ENCODE measurements at regions not wholly inside any gene's neighbourhood (a gene's known extent, or its start where the extent isn't known, plus 50 kb on each side); places are given as distances from the start of the nearest gene placed in this dataset.

DNA sequence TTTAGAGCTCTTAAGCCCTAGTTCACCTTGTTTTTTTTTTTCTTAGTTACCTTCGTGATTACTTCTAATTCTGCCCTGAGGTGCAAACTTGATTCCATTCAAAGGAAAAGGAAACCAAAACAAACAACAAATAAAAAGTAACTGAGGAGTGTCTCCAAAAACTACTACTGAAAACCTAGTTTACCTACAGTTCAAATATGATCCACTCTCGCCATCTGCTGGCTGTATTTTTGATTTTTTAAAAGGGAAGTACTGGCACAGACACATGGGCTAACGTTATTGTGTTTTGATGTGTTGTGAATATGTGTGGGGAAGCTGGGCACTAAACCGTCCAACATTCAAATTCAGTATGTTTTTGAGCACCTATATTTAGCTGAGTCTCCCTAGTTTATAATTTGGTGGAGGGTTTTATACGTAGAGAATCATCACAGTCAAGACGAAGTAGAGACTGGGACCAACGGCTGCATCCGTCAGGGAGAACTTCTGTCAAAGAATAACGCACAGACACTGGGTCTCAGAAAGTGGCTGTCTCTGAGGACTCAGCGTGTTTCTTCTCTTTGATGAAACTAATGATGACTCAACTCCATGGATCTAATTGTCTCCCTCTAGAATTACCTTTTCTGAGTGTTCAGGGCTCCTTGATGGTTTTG is 373.5 kb upstream of the BTBD3 start:
- H3K36me3 Mint-ChIP-seq = no peaks in the 10 kb centered on the region
- H3K4me3 Mint-ChIP-seq = no peak overlapping the region
- peaks cover 32% of the 10 kb centered on the region for H3K4me1 Mint-ChIP-seq
- H3K27me3 Mint-ChIP-seq (ENCODE audit: low read depth) = no peaks in the 10 kb centered on the region
- H3K27ac Mint-ChIP-seq = no peak overlapping the region
- CTCF ChIA-PET = interaction anchor here (0.6 to 1.3 kb wide), 3 partner anchors 47 to 587 kb away, joined by 3 to 4 read pairs (median 3); no protein-coding TSS in a partner anchor
- POLR2A ChIA-PET = no interaction called here
- H3K9me3 Mint-ChIP-seq = no peaks in the 10 kb centered on the region
- TF ChIP-seq TEAD4 (CRISPR knock-in tag; IDR thresholded peaks at IDR 0.05) (no peak), NFE2L1 (CRISPR knock-in tag; IDR thresholded peaks at IDR 0.05) (no peak), JUN (CRISPR knock-in tag; IDR thresholded peaks at IDR 0.05) (no peak), SMAD4 (CRISPR knock-in tag; IDR thresholded peaks at IDR 0.05) (no peak)
- TF ChIP-seq, protein P1, sequence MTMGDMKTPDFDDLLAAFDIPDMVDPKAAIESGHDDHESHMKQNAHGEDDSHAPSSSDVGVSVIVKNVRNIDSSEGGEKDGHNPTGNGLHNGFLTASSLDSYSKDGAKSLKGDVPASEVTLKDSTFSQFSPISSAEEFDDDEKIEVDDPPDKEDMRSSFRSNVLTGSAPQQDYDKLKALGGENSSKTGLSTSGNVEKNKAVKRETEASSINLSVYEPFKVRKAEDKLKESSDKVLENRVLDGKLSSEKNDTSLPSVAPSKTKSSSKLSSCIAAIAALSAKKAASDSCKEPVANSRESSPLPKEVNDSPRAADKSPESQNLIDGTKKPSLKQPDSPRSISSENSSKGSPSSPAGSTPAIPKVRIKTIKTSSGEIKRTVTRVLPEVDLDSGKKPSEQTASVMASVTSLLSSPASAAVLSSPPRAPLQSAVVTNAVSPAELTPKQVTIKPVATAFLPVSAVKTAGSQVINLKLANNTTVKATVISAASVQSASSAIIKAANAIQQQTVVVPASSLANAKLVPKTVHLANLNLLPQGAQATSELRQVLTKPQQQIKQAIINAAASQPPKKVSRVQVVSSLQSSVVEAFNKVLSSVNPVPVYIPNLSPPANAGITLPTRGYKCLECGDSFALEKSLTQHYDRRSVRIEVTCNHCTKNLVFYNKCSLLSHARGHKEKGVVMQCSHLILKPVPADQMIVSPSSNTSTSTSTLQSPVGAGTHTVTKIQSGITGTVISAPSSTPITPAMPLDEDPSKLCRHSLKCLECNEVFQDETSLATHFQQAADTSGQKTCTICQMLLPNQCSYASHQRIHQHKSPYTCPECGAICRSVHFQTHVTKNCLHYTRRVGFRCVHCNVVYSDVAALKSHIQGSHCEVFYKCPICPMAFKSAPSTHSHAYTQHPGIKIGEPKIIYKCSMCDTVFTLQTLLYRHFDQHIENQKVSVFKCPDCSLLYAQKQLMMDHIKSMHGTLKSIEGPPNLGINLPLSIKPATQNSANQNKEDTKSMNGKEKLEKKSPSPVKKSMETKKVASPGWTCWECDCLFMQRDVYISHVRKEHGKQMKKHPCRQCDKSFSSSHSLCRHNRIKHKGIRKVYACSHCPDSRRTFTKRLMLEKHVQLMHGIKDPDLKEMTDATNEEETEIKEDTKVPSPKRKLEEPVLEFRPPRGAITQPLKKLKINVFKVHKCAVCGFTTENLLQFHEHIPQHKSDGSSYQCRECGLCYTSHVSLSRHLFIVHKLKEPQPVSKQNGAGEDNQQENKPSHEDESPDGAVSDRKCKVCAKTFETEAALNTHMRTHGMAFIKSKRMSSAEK (CRISPR knock-in tag; IDR thresholded peaks at IDR 0.05; ENCODE audit: borderline replicate concordance) = no peak
- TF ChIP-seq, protein P2, sequence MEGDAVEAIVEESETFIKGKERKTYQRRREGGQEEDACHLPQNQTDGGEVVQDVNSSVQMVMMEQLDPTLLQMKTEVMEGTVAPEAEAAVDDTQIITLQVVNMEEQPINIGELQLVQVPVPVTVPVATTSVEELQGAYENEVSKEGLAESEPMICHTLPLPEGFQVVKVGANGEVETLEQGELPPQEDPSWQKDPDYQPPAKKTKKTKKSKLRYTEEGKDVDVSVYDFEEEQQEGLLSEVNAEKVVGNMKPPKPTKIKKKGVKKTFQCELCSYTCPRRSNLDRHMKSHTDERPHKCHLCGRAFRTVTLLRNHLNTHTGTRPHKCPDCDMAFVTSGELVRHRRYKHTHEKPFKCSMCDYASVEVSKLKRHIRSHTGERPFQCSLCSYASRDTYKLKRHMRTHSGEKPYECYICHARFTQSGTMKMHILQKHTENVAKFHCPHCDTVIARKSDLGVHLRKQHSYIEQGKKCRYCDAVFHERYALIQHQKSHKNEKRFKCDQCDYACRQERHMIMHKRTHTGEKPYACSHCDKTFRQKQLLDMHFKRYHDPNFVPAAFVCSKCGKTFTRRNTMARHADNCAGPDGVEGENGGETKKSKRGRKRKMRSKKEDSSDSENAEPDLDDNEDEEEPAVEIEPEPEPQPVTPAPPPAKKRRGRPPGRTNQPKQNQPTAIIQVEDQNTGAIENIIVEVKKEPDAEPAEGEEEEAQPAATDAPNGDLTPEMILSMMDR (IDR thresholded peaks at IDR 0.05) = peak; percentile 35
- ATAC-seq (peak; percentile 32), DNase-seq (ENCODE audit: low spot score) (no peak)

DNA sequence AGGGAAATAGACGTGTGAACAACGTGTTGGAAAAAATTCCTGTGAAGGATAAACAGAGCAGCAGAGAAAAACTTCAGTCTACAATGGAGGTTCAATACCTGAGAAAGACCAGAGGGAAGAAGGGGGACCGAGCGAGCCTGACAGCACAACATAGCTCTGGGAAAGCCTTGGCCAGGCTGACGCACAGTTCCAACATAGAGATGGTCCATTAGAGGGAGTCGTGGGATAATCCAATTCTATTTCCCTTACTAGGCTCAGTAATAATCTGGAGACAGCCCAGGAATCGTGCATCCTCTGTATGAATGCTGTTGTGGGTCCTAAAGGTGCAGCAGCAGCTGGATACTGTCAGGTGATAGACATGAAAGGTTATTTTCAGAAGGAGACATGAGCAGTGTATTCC is 370.8 kb upstream of the BTBD3 start:
- ATAC-seq (peak; percentile 26), DNase-seq (ENCODE audit: low spot score) (no peak)
- Mint-ChIP-seq H3K27ac (no peak overlapping the region), H3K36me3 (no peaks in the 10 kb centered on the region), H3K9me3 (no peaks in the 10 kb centered on the region), H3K27me3 (ENCODE audit: low read depth) (no peaks in the 10 kb centered on the region), H3K4me1 (peaks cover 9% of the 10 kb centered on the region), H3K4me3 (no peak overlapping the region)
- ChIA-PET CTCF (interaction anchor here (1.2 to 1.7 kb wide), 2 partner anchors 22 to 342 kb away, joined by 3 to 4 read pairs; no protein-coding TSS in a partner anchor), POLR2A (interaction anchor here (0.6 kb wide), 1 partner anchor 453 kb away, joined by 3 read pairs; no protein-coding TSS in a partner anchor)
- TF ChIP-seq, protein P3, sequence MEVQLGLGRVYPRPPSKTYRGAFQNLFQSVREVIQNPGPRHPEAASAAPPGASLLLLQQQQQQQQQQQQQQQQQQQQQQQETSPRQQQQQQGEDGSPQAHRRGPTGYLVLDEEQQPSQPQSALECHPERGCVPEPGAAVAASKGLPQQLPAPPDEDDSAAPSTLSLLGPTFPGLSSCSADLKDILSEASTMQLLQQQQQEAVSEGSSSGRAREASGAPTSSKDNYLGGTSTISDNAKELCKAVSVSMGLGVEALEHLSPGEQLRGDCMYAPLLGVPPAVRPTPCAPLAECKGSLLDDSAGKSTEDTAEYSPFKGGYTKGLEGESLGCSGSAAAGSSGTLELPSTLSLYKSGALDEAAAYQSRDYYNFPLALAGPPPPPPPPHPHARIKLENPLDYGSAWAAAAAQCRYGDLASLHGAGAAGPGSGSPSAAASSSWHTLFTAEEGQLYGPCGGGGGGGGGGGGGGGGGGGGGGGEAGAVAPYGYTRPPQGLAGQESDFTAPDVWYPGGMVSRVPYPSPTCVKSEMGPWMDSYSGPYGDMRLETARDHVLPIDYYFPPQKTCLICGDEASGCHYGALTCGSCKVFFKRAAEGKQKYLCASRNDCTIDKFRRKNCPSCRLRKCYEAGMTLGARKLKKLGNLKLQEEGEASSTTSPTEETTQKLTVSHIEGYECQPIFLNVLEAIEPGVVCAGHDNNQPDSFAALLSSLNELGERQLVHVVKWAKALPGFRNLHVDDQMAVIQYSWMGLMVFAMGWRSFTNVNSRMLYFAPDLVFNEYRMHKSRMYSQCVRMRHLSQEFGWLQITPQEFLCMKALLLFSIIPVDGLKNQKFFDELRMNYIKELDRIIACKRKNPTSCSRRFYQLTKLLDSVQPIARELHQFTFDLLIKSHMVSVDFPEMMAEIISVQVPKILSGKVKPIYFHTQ (CRISPR knock-in tag; IDR thresholded peaks at IDR 0.05) = no peak
- TF ChIP-seq, protein P4, sequence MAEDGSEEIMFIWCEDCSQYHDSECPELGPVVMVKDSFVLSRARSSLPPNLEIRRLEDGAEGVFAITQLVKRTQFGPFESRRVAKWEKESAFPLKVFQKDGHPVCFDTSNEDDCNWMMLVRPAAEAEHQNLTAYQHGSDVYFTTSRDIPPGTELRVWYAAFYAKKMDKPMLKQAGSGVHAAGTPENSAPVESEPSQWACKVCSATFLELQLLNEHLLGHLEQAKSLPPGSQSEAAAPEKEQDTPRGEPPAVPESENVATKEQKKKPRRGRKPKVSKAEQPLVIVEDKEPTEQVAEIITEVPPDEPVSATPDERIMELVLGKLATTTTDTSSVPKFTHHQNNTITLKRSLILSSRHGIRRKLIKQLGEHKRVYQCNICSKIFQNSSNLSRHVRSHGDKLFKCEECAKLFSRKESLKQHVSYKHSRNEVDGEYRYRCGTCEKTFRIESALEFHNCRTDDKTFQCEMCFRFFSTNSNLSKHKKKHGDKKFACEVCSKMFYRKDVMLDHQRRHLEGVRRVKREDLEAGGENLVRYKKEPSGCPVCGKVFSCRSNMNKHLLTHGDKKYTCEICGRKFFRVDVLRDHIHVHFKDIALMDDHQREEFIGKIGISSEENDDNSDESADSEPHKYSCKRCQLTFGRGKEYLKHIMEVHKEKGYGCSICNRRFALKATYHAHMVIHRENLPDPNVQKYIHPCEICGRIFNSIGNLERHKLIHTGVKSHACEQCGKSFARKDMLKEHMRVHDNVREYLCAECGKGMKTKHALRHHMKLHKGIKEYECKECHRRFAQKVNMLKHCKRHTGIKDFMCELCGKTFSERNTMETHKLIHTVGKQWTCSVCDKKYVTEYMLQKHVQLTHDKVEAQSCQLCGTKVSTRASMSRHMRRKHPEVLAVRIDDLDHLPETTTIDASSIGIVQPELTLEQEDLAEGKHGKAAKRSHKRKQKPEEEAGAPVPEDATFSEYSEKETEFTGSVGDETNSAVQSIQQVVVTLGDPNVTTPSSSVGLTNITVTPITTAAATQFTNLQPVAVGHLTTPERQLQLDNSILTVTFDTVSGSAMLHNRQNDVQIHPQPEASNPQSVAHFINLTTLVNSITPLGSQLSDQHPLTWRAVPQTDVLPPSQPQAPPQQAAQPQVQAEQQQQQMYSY (CRISPR knock-in tag; IDR thresholded peaks at IDR 0.05) = no peak
- TF ChIP-seq CBFB (CRISPR knock-in tag; IDR thresholded peaks at IDR 0.05; ENCODE audit: low read depth) (no peak), ZBTB21 (CRISPR knock-in tag; IDR thresholded peaks at IDR 0.05; ENCODE audit: borderline replicate concordance) (no peak), ZNF317 (CRISPR knock-in tag; IDR thresholded peaks at IDR 0.05; ENCODE audit: borderline replicate concordance, low read depth) (no peak), ZNF232 (CRISPR knock-in tag; IDR thresholded peaks at IDR 0.05) (no peak), SOX15 (CRISPR knock-in tag; IDR thresholded peaks at IDR 0.05) (no peak), ZNF416 (CRISPR knock-in tag; IDR thresholded peaks at IDR 0.05) (no peak), PRRX2 (CRISPR knock-in tag; IDR thresholded peaks at IDR 0.05) (no peak), GTF2I (CRISPR knock-in tag; conservative IDR thresholded peaks at IDR 0.05) (no peak), TP53 (CRISPR knock-in tag; IDR thresholded peaks at IDR 0.05) (no peak)
- TF ChIP-seq, protein P5, sequence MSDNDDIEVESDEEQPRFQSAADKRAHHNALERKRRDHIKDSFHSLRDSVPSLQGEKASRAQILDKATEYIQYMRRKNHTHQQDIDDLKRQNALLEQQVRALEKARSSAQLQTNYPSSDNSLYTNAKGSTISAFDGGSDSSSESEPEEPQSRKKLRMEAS (CRISPR knock-in tag; IDR thresholded peaks at IDR 0.05) = no peak
- TF ChIP-seq, protein P6, sequence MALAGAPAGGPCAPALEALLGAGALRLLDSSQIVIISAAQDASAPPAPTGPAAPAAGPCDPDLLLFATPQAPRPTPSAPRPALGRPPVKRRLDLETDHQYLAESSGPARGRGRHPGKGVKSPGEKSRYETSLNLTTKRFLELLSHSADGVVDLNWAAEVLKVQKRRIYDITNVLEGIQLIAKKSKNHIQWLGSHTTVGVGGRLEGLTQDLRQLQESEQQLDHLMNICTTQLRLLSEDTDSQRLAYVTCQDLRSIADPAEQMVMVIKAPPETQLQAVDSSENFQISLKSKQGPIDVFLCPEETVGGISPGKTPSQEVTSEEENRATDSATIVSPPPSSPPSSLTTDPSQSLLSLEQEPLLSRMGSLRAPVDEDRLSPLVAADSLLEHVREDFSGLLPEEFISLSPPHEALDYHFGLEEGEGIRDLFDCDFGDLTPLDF (CRISPR knock-in tag; IDR thresholded peaks at IDR 0.05) = no peak
- TF ChIP-seq, protein P2 (IDR thresholded peaks at IDR 0.05) = no peak
